IPS DF 4.7 (cell line): ENCODE measurements at regions not wholly inside any gene's neighbourhood (a gene's known extent, or its start where the extent isn't known, plus 50 kb on each side); places are given as distances from the start of the nearest gene placed in this dataset.

Experiments
- DNase-seq: peaks from one replicate; pipeline ENCODE4 v3.0.0-alpha.2; 2013; ENCODE audit warnings: low spot score; ENCODE audit errors: extremely low read depth

DNA sequence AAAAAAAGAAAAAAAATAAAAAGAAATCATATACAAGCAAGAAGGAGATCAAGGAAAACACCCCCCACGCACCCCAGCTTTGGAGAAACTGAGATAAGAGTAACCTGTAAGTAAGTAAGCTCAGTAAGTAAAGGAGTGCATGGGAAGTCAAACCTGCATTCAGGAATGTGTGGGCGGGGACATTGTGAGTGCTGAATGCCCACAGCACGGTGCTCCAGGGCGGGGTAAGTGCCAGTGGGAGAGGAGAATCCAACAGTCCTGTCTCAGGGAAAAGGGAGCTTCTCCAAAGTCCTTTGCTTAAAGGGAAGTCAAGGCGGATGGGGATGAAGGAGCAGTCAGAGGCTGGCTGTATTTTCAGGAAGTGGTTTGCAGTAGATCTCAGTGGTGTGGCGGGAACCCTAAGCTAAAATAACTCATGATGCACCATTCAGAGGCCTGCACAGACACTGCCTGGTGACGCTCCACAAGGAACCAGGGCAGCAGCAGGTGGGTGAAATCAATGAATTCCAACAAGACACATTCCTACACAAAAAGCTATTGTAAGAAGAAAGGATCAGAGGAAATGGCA, 368.0 kb downstream of the QKI start:
- DNase-seq, result no peak

DNA sequence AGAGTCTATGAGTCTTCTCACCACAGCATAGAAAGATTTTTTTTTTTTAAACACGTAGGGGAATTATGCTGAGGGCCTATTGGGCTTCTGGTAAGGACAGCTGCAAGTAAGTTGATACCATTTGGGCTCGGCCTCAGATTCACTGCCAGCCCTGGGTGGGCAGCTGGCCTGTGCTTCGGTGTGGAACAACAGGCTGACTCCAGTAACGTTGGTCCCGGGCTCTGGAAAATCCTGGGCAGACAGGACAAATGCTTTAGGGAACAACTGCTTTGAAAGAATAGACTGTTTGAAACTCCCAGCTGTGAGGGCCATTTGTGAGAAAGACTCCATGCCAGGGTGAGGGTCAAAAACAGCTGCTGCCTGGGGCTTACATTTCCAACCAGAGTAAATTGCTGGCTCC, 366.5 kb downstream of the QKI start:
- no peak for DNase-seq

DNA sequence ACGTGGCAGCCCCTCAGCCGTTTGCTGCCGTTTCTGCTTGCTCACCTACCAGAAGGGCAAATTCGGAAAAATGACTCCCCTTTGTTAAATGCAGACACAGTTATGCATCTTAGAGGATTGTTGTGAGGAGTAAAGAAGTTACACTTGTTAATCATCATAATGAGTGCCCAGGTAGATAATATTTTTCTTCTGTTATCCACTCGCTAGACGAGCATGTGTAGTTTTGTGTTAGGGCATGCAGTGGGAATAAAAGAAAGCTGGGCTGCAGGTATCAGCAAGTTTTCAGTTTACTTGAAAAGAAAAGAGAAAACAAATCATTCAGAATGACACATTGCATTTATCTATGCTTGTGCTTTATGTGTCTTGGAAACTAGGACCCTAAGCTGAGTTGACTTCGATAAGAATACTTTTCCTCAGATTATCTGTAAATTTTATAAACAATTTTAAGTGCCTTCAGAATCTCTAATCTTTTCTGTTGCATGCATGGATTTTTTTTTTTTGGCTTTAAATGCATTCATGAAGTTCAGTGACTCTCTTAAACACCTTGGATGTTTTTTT, 365.3 kb downstream of the QKI start:
- no peak for DNase-seq

DNA sequence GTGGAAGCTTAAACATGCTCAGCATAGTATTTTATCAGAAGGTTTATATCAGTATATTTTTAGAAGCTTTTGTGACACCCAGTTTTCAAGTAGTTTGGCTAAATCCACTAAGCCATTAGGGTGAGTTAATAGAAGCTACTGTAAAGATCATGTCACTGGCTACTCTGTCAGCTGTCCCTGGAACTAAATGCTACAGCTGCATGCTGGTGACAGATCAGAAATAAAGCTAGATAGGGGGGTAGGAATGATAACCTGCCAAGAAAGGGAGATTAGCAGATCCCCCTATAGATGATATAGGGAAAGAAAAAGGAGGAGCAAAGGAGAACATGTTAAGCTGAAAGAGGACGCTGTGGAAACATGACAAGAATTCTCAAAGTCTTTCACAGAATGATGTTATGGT, 363.2 kb downstream of the QKI start:
- no peak for DNase-seq

DNA sequence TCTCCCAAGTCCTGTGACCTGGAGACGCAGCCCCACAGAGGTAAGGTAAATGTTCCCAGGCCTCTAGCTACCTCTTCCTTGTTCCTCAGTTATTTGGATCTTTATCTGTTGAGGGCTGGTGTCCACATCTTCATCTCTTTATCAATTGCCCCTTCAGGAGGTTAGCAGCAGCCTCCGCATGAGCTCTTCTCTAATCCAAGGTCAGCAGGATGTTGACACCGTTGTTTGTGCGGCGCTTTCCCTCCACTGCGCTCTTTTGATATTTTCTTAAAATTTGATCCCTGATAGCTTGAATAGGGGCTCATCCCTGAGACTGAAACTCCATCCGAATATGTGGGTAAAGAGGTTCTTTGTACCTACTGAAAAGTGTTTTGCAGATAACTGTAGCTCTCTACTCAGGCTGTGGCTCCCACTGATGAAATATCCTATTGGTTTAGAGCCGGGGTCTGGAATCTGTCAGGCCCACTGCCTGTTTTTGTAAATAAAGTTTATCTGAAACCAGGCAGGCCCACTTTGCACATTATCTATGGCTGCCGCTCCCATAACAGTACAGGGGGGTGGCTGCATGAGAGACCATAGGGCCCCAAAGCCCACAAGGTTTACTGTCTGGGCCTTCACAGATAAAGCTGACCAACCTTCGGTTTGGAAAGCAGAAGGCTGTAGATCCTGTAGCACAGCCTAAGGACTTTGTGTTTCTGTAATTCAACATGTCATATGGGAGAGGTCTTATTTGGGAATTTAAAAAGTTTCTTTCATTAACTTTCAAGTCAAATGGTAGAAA, 362.6 kb downstream of the QKI start:
- DNase-seq, result no peak

DNA sequence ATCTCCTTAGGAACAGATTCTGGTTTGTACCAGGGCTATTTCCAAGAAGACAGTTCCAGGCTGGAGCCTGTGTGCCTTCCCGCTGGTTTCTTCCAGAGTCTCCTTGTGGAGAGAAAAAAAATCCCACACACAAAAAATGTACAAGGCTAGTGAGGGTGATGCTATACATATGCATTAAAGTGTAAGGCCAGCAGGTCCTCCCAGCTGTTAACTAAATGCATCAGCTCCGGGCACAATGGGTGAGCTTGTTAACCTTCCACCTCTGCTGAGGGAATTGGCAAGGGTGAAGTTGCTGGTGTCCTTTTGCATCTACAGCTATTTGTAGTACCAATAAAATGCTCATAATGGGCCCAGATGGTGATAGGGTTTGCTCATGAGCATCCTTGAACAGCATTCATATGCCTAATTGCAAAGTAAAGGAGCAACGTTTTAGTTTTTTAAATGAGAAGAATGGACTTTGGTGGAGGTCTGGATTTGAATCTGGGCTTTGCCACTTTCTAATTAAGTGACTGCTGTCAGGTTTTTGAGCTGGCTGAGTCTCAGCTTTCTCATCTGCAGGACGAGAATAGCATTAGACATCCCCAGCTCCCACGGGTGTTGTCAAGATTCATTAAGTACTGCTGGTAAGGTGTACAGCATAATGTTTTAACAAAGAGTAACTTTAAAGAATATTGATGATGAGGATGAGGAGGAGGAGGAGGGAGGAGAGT, 361.8 kb downstream of the QKI start:
- no peak for DNase-seq

DNA sequence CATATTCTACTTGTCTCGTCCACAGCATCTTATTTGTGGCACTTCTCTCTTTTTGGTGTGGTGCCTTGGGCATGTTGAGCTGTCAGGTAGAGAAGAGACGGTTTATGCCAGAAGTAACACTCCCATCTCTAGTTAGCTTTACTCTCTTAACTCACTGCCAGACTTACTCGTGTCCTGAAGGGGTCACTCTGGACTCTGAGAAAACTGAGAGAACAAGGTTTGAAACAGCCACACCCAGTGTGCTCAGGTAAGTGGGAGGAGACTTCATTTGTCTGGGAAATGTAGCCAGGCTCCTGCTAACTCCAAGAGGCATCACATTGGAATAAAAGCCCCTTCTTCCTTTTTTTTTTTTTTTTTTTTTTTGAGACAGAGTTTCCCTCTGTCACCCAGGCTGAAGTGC, 360.8 kb downstream of the QKI start:
- DNase-seq, result no peak

DNA sequence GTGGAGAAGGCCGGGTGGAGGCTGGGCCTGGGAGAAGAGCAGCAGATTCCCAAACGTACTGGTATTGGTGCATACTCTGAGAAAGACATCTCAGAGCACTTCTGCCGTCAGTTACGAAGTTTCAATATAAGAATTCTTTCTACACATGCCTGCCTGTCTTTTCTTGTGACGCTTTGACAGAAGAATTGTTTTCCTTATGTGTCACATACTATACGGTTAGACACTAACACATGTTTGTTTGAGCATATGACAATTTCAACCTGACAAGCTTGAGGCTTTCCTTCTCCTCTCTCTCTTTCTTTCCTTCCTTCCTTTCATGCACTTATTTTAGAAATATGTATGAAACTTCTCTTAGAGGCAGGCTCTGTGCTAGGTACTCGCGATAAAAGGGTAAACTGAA, 360.0 kb downstream of the QKI start:
- DNase-seq, result no peak

DNA sequence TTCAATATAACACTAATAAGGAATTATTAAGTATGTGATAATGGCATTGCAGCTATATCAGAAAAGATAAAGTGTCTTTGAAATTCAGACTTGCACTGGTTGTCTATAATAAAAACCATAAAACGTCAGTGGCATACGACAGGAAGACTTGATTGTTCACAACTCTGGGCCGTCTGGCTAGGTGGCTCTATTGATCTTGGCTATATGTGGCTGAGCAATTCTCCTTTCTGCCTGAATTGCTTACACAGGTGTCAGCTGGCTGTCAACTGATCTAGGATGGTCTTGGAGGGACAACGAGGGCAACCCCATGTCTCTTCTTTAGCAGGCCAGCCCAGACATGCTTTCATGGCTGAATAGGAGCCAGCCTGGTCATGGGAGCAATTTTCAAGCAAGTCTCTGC, 359.1 kb downstream of the QKI start:
- DNase-seq, result no peak

DNA sequence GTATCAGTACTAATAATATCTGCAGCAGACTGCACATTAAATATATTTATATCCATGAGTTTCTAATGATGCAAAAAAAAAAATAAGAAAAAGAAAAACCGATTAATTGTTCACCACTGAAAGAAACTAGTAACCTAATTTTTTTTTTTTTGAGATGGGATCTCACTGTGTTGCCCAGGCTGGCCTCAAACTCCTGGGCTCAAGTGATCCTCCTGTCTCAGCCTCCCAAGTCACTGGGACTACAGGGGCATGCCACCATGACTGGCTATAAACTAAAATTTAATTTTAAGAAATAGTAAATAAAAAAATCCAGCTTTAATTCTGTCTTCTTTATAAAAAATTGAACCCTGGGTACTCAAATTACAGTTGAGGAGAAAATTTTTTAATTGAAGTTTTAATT, 358.2 kb downstream of the QKI start:
- no peak for DNase-seq

DNA sequence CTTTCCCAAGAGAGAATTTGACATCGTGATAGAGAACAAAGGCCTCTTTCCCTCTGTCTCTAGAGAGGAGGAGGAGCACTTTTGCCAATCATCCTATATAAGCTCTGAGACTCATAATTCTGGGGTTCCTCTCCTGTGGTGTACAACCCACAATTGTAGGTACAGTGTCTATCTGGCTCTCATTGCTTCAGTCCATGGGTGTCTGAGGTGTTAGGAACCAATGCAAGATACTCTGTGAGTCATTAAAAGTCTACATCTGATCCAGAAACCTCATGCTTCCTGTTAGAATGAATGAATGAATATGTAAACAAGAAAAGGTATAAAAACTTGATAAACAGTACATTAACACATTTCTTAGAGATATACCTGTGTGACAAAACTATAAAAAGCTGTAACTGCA, 356.7 kb downstream of the QKI start:
- DNase-seq, result no peak

DNA sequence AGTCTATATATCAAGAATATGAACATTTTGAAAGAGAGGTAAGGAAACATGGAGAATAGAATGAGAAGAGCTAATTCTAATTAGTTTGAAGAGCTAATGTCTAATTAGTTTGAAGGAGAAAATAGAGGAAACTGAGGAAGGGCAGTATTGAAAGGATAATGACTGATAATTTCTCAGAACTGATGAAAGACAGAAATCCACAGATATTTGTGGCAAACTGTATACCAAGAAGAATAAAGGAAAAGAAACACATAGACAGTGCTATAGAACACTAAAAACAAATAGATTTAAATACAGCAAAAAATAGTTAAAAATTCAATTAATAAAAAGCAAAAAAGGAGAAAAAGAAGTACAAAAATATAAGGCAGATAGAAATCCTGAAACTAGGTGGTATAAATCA, 354.4 kb downstream of the QKI start:
- no peak for DNase-seq

DNA sequence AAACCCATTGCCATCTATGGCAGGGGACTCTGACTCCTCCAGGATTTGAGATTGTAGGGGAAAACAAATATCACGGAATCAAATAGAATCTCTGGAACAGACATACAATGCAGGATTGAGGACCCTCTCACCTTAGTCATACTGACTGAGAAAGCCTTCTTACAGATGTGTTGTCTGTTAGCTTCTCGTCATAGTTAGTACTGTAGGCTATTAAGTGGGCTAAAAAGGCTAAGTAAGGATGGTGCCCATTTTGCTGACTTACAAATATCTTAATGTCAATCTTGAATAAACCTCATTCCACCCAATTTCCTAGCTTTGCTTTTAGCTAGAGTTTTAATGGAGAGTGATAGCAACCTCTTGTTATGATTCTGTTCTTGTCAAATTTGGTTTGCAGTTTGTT, 352.4 kb downstream of the QKI start:
- DNase-seq, result no peak

DNA sequence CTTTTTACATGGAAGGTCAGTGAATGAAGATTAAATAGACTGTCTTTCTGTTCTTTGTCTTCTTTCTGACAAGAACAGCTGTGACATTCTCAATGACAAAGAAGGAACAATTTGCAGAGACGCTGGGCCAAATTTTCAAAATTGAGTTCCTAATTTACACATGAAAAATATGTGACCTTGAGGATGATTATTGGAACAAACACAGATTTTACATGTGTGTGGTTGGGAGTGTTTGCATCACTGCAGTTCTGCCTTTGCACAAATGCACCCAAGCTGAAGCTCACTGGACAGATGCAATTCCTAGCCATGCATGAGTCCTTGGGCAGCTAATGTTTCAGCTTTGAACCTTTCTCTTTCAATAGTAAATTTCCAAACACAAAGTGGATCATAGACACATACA, 350.8 kb downstream of the QKI start:
- DNase-seq, result no peak

DNA sequence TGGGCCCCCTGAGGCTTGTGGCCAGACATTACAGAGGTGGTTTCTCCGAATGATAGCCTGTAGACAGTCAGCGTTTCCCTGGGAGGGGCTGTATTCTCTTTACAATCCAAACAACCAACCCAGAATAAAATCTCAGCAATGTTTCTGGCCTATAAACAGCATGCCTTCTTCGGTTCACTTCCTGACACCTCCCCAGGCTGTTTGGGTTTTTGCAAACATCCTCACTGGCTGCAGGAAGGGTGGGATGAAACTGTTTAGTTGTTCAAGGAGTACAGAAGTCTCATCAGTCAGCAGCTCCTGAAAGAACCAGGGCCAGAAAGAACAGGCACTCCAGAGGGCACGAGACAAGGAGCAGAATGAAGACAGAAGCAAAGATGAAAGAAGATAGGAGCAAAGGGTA, 350.0 kb downstream of the QKI start:
- no peak for DNase-seq

DNA sequence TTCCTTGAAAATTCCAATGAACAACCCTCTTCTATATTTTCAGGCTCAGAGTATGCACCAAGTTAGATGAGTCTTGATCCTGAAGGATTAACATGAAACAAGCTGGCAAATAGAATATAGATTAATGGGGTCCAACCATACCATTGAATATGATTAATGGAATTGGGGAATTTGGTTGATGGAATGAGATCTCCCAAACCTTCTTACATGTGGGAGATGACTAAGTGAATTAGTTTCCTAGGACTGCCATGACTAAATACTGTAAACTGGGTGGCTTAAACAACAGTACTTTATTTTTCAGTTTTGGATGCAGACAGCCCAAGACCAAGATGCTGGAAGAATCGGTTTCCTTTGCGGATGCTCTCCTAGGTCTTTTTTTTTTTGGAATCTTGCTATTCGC, 347.0 kb downstream of the QKI start:
- DNase-seq, result no peak

DNA sequence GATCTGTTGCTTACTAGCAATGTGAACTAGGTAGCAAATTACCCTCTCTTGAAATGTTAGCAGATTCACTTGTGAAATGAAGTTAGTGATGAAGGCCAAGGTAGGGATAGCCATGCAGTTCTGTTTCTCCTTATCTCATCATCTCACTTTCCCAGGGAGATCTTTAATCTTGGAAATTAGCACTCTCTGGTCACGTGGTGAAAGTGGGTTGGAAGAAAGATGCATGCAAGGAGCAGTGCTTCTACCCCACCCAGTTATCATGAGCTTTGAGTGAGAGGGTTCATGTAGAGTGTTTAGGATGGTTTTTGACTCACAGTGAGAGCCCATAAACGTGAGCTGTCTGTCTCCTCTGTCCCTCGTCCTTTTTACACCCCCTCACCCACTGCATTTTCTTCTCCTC, 346.3 kb downstream of the QKI start:
- DNase-seq, result no peak

DNA sequence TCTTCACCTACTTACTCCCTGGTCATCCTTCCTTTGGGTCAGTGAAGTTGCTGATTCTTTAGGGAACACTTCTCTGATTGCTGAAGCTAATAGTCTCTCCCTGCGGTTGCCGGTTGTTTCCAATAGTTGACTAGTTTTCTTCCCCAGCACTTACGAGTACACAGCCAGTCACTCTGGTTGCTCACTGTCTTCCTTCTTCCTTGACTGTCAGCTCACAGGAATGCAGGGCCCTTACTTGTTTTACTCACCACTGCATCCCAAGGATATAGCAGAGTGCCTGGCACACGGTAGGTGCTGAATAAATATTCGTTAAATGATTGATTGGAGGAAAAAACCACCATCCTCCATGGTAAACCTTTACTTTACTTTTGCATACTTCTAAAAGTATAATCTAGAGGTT, 345.0 kb downstream of the QKI start:
- no peak for DNase-seq

DNA sequence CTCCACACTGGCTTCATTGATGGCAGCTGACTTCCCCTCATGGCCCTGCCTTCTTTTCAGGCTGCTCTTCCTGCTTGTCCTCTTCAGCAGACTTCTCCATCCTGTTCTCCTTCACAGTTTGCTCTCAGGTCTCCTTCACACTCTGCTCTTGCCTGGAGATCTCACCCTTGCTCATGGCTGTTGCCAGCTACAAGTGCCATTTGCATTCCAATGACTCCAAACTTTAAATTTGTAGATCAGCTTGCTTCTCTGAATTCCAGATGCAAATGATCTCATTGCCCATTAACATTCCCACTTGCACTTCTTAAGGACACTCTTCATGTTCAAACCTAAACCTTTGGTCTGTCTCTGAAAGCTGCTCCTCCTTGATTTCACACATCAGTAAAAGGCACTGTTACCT, 343.0 kb downstream of the QKI start:
- peak; percentile 25 for DNase-seq

DNA sequence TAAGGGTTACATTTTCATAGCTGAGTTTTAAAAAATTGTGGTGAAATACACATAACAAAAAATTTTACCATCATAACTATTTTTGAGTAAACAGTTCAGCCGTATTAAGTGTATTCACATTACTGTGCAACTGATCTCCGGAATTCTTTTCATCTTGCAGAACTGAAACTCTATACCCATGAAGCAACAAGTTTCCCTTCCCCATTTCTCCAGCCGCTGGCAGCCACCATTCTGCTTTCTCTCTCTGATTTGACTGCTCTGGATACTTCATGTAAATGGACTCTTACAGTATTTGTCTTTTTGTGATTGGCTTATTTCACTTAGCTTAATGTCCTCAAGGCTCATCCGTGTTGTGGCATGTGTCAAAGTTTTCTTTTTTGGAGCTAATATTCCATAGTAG, 341.6 kb downstream of the QKI start:
- DNase-seq, result no peak

DNA sequence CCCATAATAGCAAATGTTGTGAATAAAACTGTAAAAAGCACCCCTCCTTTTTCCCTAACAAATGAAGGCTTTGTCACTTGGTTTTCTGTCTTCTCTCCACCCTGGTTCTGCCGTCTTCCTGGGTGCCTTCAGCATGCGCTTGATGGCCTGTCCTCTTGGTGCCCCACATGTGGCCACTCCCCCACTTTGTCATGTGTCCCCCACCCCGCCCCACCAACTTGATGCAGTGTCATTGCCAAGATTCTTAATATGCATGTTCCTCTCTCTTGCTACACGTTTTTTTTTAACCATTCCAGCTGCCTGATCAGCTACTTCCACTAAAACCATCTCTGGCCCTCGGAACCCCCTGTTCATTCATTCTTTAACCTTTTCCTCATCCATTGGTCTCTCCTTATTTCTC, 340.3 kb downstream of the QKI start:
- no peak for DNase-seq

DNA sequence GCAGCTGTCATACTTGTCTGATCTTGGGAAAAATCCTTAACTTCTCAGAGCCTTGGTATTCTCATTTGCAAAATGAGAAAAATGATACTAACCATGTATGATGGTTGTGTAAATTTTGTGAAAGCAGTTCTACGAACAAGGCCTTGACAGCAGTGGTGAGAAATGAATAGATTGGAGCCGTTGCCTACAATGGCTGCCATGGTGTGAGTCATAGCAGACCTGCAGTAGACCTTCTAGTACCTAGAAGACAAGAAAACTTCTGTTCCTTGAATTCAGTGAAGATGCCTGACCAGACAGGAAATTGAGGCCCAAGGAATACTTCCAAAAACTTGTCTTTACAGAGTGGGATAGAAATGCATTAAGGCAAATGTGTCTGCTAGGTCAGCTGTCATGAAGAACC, 338.9 kb downstream of the QKI start:
- no peak for DNase-seq

DNA sequence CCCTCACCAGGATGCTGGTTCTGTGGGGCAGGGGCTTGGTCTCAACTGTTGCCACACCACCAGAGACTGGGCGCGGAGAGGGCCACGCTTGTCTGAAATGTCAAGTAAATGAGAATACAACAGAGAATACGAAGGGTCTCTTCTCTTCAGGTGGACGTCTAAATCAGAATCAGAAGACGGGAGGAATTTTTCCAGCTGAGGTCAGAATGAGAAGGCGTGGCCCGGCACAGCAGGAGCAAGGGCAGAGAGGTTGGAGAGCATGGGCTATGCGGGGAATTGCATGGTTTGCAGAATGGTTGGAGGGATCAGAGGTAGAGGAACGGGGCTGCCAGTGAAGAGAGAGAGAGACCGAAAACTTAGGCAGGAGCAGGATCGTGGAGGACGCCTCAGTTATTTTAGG, 337.9 kb downstream of the QKI start:
- no peak for DNase-seq
